ENCODE measurements at regions not wholly inside any gene's neighbourhood (a gene's known extent, or its start where the extent isn't known, plus 50 kb on each side); places are given as distances from the start of the nearest gene placed in this dataset.
"Not testable (repeated sequence)": the region's sequence is repeated elsewhere in the genome, so short reads cannot be mapped to it uniquely, and the experiment has no call there.

DNA sequence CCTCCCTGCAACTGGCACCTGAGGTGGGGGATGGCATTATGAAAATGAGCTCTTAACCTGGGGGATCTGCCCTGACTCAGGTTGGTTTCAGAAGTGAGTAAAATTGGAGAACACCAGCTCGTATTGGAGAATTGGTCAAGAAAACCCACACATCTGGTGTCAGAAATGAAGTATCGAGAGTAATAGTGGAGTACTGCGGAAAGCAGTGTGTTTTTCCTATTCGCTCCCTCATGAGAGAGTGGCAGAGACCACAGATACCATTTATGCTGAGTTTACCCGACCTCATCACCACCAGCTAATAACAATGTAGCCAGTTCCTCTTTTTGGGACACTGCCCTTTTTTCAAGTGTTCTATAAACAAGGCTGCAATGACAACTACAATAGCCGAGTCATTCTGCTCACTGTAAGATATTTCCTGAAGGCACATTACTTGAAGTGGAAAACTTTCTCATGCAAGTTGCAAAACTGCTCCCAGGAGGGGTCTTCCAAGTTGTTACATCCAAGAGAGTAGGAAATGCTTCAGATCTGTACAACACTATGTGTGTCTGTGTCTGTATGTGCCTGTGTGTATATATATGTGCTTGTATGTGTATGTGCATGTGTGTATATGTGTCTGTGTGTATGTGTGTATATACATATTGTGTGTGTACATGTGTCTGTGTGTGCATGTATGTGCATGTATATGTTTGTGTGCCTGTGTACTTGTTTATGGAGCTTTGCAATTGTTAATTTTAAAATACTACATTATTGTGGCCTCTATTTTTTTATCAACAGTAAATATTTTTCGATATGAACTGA lies 106.0 kb upstream of the CST7 start:
- no peak for DNase-seq (ENCODE audit: low read depth in 2 of 2)
- TF ChIP-seq, protein P1, sequence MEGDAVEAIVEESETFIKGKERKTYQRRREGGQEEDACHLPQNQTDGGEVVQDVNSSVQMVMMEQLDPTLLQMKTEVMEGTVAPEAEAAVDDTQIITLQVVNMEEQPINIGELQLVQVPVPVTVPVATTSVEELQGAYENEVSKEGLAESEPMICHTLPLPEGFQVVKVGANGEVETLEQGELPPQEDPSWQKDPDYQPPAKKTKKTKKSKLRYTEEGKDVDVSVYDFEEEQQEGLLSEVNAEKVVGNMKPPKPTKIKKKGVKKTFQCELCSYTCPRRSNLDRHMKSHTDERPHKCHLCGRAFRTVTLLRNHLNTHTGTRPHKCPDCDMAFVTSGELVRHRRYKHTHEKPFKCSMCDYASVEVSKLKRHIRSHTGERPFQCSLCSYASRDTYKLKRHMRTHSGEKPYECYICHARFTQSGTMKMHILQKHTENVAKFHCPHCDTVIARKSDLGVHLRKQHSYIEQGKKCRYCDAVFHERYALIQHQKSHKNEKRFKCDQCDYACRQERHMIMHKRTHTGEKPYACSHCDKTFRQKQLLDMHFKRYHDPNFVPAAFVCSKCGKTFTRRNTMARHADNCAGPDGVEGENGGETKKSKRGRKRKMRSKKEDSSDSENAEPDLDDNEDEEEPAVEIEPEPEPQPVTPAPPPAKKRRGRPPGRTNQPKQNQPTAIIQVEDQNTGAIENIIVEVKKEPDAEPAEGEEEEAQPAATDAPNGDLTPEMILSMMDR (IDR thresholded peaks at IDR 0.05; ENCODE audit: low read depth, low read length) = no peak

DNA sequence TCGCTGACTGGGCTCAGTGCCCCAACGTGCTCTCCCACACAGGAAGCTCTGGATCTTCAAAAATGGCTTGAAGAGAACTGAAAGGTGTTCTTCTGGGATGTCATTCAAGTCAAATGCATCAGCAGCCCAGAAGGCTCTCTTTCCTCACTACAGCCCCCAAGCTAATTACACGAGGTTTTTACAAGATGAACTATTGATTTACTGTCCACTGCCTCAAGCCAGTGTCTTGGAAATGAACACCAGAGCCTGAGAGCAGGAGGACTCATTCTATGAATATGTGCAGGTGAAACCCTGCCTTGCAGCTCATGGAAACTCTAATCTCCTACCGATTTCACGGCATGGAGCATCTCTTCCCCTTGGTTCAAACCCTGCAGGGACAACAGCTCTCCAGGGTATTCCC lies 98.9 kb upstream of the CST7 start:
- no peak overlapping the region for H3K4me3 ChIP-seq (replicated peaks in 1 of 2; ENCODE audit: low read depth in 2 of 2, low read length in 2 of 2)
- DNase-seq (ENCODE audit: low read depth in 2 of 2) = no peak
- TF ChIP-seq, protein P1 (IDR thresholded peaks at IDR 0.05; ENCODE audit: low read depth, low read length) = no peak

More for the DNA sequence above, 106.0 kb upstream of the CST7 start:
- H3K4me3 ChIP-seq (replicated peaks in 1 of 2; ENCODE audit: low read depth in 2 of 2, low read length in 2 of 2) = no peak overlapping the region

DNA sequence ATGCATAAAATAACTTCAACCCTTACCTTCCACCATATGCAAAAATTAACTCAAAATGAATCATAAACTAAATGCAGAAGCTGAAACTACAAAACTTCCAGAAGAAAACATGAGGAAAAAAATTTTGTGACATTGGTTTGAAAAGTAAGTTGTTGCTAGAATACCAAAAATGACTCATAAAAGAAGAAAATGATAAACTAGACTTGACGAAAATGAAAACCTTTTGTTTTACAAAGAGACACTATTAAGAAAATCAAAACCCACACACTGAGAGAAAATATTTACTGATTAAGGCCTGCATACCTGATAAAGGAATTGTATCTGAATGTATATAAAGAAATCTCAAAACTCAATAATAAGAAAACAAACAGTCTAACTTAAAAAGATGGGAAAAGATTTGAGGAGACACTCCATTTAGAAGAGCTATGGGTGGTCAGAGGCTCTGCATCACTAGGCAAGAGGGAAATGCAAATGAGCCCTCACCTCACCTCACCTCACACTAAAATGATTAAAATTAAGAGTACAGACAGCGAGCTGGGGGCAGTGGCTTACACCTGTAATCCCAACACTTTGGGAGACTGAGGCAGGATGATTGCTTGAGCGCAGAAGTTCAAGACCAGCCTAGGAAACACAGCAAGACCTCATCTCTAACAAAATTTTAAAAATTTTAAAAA lies 97.6 kb upstream of the CST7 start:
- H3K4me3 ChIP-seq (replicated peaks in 1 of 2; ENCODE audit: low read depth in 2 of 2, low read length in 2 of 2) = no peak overlapping the region
- DNase-seq (ENCODE audit: low read depth in 2 of 2) = no peak
- TF ChIP-seq, protein P1 (IDR thresholded peaks at IDR 0.05; ENCODE audit: low read depth, low read length) = no peak

DNA sequence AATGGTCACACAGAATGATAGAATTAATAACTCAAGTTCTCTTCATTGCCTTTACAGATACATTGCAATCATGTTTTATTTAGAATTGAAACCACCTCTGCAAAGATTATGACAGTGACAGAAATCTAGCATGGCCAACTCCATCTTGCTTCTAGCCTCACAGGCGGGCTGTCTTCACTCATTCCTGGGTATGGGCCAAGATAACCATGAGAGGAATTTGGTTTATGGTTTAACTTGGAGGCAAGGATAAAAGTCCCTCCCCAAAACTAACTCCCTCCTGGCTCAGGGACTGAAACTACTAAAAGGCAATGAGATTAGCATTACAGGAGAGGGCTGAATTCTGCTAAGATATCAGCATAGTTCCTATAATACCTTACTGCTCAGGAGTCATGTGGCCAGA lies 95.2 kb upstream of the CST7 start:
- TF ChIP-seq, protein P1 (IDR thresholded peaks at IDR 0.05; ENCODE audit: low read depth, low read length) = no peak
- DNase-seq (ENCODE audit: low read depth in 2 of 2) = no peak
- H3K4me3 ChIP-seq (replicated peaks in 1 of 2; ENCODE audit: low read depth in 2 of 2, low read length in 2 of 2) = no peak overlapping the region

DNA sequence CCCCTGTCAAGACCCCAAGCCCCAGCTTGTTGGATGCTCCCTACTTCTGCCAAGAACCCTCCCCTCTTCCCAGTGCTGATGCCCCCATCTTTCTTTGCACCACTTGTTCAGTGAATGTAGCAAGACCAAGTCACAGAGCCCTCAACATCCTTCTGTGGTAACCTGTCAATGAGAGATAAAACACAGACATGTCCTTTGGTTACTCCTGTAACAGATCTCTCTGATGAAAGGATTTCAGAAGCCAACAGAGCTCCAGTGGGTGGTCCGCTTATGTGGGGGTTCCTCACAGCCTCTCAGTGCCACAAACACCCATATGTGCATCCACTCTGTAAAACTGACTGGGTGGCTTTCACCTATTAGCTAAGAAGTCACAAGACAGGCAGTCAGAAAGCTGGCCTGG lies 93.2 kb upstream of the CST7 start:
- no peak overlapping the region for H3K4me3 ChIP-seq (replicated peaks in 1 of 2; ENCODE audit: low read depth in 2 of 2, low read length in 2 of 2)
- DNase-seq (ENCODE audit: low read depth in 2 of 2) = no peak
- TF ChIP-seq, protein P1 (IDR thresholded peaks at IDR 0.05; ENCODE audit: low read depth, low read length) = no peak

DNA sequence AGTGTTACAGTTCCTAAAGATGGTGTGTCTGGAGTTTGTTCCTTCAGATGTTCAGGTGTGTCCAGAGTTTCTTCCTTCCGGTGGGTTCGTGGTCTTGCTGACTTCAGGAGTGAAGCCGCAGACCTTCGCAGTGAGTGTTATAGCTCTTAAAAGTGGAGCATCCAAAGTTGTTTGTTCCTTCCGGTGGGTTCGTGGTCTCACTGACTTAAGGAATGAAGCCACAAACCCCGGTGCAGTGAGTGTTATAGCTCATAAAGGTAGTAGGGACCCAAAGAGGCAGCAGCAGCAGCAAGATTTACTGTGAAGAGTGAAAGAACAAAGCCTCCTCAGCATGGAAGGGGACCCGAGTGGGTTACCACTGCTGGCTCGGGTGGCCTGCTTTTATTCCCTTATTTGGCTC lies 90.6 kb upstream of the CST7 start:
- not testable (repeated sequence) for DNase-seq (ENCODE audit: low read depth in 2 of 2); H3K4me3 ChIP-seq (replicated peaks in 1 of 2; ENCODE audit: low read depth in 2 of 2, low read length in 2 of 2)

DNA sequence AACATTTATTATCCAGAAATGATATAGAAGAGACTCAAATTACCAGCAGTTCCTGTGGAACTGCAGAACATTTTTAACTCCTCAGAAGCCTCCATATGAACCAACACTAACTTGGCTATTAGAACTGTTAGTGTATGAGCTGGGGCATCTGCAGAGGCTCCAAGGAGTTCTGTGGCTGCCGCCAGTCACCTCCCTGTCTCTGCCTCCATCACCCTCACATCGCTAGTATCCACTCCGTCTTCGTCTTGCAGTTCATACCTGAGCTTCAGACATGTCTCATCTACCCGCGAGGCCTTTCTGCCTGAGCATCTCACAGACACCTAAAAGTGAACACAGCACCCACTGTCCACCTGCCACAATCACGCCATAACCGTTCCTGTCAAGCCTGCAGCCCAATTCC lies 89.5 kb upstream of the CST7 start:
- TF ChIP-seq, protein P1 (IDR thresholded peaks at IDR 0.05; ENCODE audit: low read depth, low read length) = no peak
- no peak overlapping the region for H3K4me3 ChIP-seq (replicated peaks in 1 of 2; ENCODE audit: low read depth in 2 of 2, low read length in 2 of 2)
- no peak for DNase-seq (ENCODE audit: low read depth in 2 of 2)

Data from cardiac fibroblast (primary cell).